WTC11 (cell line): ENCODE measurements at regions not wholly inside any gene's neighbourhood (a gene's known extent, or its start where the extent isn't known, plus 50 kb on each side); places are given as distances from the start of the nearest gene placed in this dataset.
A peak's percentile ranks its signal among the peaks of the same experiment; 100 is the strongest.

Source experiments
- ATAC-seq: fragments of 200-7000 bp; cut with Tn5 transposase; 2 replicates; pipeline ENCODE4 v1.10.0; 2021; ENCODE audit warnings: mild to moderate bottlenecking, moderate library complexity
- CTCF ChIA-PET: fragments of 300-600 bp; sonication (Branson Sonifier 250); formaldehyde crosslinking; loops from one replicate; lab custom pipeline; 2021; ENCODE audit warnings: antibody characterized with exemption; lab: Charles Lee
- POLR2A ChIA-PET: fragments of 350-600 bp; sonication (Branson Sonifier 250); formaldehyde crosslinking; loops from one replicate; lab custom pipeline; 2021; ENCODE audit warnings: antibody characterized with exemption; lab: Charles Lee
- DNase-seq: peaks from one replicate; pipeline ENCODE4 v3.0.0; 2021; ENCODE audit warnings: low spot score
- H3K27ac Mint-ChIP-seq: 2 replicates; pipeline ENCODE4 v1.8.0; 2021; ENCODE audit warnings: mixed read lengths
- H3K27me3 Mint-ChIP-seq: 2 replicates; pipeline ENCODE4 v1.8.0; 2021; ENCODE audit warnings: low read depth, mild to moderate bottlenecking, moderate library complexity, mixed read lengths
- H3K36me3 Mint-ChIP-seq: 2 replicates; pipeline ENCODE4 v1.8.0; 2021; ENCODE audit warnings: mixed read lengths
- H3K4me1 Mint-ChIP-seq: 2 replicates; pipeline ENCODE4 v1.8.0; 2022; ENCODE audit warnings: mixed read lengths
- H3K4me3 Mint-ChIP-seq: 2 replicates; pipeline ENCODE4 v1.8.0; 2021; ENCODE audit warnings: mild to moderate bottlenecking, moderate library complexity, mixed read lengths
- H3K9me3 Mint-ChIP-seq: 2 replicates; pipeline ENCODE4 v1.8.0; 2021; ENCODE audit warnings: mixed read lengths
- CBFB ChIP-seq: sonication (generic); formaldehyde crosslinking; IDR thresholded peaks from 2 replicates; pipeline ENCODE4 v1.8.1; 2022; ENCODE audit warnings: mild to moderate bottlenecking, low read depth, missing genetic modification reagents
- FOXJ3 ChIP-seq: sonication (generic); formaldehyde crosslinking; IDR thresholded peaks from 2 replicates; pipeline ENCODE4 v1.9.0; 2021; ENCODE audit warnings: missing genetic modification reagents, mild to moderate bottlenecking, borderline replicate concordance
- MYBL2 ChIP-seq: sonication (generic); formaldehyde crosslinking; IDR thresholded peaks from 2 replicates; pipeline ENCODE4 v1.8.1; 2023; ENCODE audit warnings: mild to moderate bottlenecking, moderate library complexity, missing genetic modification reagents
- RORB ChIP-seq: fragments of 250-450 bp; sonication (Bioruptor Pico); IDR thresholded peaks from 2 replicates; pipeline ENCODE4 v1.9.0; 2021; ENCODE audit warnings: mild to moderate bottlenecking
- TCF7 ChIP-seq: sonication (generic); formaldehyde crosslinking; IDR thresholded peaks from 2 replicates; pipeline ENCODE4 v1.8.0; 2022; ENCODE audit warnings: mild to moderate bottlenecking, low read depth, missing genetic modification reagents, moderate library complexity
- ZNF423 ChIP-seq: fragments of 250-450 bp; sonication (Bioruptor Pico); IDR thresholded peaks from 2 replicates; pipeline ENCODE4 v2.1.2; 2022; ENCODE audit warnings: mild to moderate bottlenecking, moderate library complexity
- TF ChIP-seq, protein P1 (sequence below): fragments of 200-600 bp; IDR thresholded peaks from 2 replicates; pipeline ENCODE4 v1.8.0; 2022; ENCODE audit warnings: antibody characterized with exemption
- TF ChIP-seq, protein P2 (sequence below): sonication (generic); formaldehyde crosslinking; conservative IDR thresholded peaks from 2 replicates; pipeline ENCODE4 v1.8.1; 2023; ENCODE audit warnings: mild to moderate bottlenecking, low read depth, missing genetic modification reagents, moderate library complexity
- TF ChIP-seq, protein P3 (sequence below): sonication (generic); formaldehyde crosslinking; conservative IDR thresholded peaks from 2 replicates; pipeline ENCODE4 v1.8.1; 2022; ENCODE audit warnings: mild to moderate bottlenecking, missing genetic modification reagents
- TF ChIP-seq, protein P4 (sequence below): sonication (generic); formaldehyde crosslinking; IDR thresholded peaks from 2 replicates; pipeline ENCODE4 v1.8.1; 2022; ENCODE audit warnings: missing genetic modification reagents, borderline replicate concordance
- TF ChIP-seq, protein P5 (sequence below): sonication (generic); formaldehyde crosslinking; IDR thresholded peaks from 2 replicates; pipeline ENCODE4 v1.8.1; 2023; ENCODE audit warnings: mild to moderate bottlenecking, missing genetic modification reagents, moderate library complexity
- TF ChIP-seq, protein P6 (sequence below): fragments of 250-450 bp; sonication (Bioruptor Pico); IDR thresholded peaks from 2 replicates; pipeline ENCODE4 v1.8.0; 2021; ENCODE audit warnings: mild to moderate bottlenecking
- TF ChIP-seq, protein P7 (sequence below): sonication (generic); formaldehyde crosslinking; IDR thresholded peaks from 2 replicates; pipeline ENCODE4 v1.8.1; 2023; ENCODE audit warnings: mild to moderate bottlenecking, missing genetic modification reagents
- TF ChIP-seq, protein P8 (sequence below): fragments of 250-450 bp; sonication (Bioruptor Pico); IDR thresholded peaks from 2 replicates; pipeline ENCODE4 v2.1.2; 2022; ENCODE audit warnings: mild to moderate bottlenecking, moderate library complexity
- TF ChIP-seq, protein P9 (sequence below): sonication (generic); formaldehyde crosslinking; IDR thresholded peaks from 2 replicates; pipeline ENCODE4 v1.8.0; 2022; ENCODE audit warnings: missing genetic modification reagents

DNA sequence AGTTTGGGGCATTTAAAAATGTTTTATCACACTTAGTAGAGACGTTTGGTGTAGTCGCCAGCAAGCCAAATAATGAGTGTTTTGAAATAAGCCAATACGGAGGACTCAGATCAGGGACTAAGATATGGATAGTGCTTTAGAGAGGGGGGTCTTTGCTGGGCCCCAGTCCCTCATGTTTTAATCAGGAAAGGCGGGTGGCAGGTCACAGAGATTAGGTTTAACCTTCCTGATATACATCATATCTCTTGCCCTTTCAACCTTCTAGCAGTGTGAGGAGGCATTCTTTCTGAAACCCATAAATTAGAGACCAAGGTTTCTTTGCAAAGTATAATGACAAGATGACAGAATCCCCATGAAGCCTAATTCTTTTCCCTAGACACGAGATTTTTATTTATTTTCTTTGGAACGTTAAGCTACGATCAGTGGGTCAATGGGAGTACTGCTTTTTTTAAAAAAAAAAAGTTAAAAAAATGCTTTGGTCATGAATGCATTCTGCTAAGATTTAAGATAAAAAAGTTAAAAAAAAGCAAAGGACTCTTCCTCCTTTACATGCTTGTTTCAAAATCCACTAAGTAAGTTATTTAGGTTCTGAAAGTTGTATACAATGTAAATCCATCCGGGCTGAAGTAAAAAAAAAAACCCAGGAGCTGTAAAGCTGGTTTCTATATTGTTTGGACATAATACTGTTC, 572.1 kb upstream of the SALL1 start (continued):
- TF ChIP-seq, protein P1, sequence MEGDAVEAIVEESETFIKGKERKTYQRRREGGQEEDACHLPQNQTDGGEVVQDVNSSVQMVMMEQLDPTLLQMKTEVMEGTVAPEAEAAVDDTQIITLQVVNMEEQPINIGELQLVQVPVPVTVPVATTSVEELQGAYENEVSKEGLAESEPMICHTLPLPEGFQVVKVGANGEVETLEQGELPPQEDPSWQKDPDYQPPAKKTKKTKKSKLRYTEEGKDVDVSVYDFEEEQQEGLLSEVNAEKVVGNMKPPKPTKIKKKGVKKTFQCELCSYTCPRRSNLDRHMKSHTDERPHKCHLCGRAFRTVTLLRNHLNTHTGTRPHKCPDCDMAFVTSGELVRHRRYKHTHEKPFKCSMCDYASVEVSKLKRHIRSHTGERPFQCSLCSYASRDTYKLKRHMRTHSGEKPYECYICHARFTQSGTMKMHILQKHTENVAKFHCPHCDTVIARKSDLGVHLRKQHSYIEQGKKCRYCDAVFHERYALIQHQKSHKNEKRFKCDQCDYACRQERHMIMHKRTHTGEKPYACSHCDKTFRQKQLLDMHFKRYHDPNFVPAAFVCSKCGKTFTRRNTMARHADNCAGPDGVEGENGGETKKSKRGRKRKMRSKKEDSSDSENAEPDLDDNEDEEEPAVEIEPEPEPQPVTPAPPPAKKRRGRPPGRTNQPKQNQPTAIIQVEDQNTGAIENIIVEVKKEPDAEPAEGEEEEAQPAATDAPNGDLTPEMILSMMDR: no peak
- TF ChIP-seq, protein P2, sequence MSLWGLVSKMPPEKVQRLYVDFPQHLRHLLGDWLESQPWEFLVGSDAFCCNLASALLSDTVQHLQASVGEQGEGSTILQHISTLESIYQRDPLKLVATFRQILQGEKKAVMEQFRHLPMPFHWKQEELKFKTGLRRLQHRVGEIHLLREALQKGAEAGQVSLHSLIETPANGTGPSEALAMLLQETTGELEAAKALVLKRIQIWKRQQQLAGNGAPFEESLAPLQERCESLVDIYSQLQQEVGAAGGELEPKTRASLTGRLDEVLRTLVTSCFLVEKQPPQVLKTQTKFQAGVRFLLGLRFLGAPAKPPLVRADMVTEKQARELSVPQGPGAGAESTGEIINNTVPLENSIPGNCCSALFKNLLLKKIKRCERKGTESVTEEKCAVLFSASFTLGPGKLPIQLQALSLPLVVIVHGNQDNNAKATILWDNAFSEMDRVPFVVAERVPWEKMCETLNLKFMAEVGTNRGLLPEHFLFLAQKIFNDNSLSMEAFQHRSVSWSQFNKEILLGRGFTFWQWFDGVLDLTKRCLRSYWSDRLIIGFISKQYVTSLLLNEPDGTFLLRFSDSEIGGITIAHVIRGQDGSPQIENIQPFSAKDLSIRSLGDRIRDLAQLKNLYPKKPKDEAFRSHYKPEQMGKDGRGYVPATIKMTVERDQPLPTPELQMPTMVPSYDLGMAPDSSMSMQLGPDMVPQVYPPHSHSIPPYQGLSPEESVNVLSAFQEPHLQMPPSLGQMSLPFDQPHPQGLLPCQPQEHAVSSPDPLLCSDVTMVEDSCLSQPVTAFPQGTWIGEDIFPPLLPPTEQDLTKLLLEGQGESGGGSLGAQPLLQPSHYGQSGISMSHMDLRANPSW (CRISPR knock-in tag): no peak
- TF ChIP-seq RORB (CRISPR knock-in tag) (no peak), ZNF423 (CRISPR knock-in tag) (no peak)
- TF ChIP-seq, protein P3, sequence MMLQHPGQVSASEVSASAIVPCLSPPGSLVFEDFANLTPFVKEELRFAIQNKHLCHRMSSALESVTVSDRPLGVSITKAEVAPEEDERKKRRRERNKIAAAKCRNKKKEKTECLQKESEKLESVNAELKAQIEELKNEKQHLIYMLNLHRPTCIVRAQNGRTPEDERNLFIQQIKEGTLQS: no peak

DNA sequence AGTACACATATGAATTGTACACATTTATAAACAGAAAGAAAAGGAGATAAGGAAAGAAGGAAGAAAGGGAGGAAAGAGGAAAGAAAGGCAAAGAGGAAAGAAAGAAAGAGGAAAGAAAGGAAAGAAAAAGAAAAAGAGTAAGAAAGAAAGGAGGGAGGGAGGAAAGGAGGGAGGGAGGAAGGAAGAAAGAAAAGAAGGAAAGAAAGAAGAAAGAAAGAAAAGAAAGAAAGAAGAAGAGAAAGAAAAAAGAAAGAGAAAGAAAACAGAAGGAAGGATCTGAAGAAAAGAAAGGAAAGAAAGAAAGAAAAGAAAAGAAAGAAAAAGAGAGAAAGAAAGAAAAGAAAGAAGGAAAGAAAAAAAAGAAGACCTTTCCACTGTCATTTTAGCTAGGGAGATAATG, 571.4 kb upstream of the SALL1 start:
- Mint-ChIP-seq H3K4me3 (no peak overlapping the region), H3K9me3 (peaks cover 22% of the 10 kb centered on the region), H3K27me3 (peaks cover 4% of the 10 kb centered on the region; the same call in 1 of the 2 replicates), H3K27ac (no peak overlapping the region), H3K4me1 (peaks cover 12% of the 10 kb centered on the region), H3K36me3 (peaks cover 2% of the 10 kb centered on the region; the same call in 1 of the 2 replicates)
- ChIA-PET POLR2A (no interaction called here), CTCF (no interaction called here)
- no peak for TF ChIP-seq TCF7
- TF ChIP-seq, protein P4, sequence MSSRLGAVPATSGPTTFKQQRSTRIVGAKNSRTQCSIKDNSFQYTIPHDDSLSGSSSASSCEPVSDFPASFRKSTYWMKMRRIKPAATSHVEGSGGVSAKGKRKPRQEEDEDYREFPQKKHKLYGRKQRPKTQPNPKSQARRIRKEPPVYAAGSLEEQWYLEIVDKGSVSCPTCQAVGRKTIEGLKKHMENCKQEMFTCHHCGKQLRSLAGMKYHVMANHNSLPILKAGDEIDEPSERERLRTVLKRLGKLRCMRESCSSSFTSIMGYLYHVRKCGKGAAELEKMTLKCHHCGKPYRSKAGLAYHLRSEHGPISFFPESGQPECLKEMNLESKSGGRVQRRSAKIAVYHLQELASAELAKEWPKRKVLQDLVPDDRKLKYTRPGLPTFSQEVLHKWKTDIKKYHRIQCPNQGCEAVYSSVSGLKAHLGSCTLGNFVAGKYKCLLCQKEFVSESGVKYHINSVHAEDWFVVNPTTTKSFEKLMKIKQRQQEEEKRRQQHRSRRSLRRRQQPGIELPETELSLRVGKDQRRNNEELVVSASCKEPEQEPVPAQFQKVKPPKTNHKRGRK (CRISPR knock-in tag): peak; percentile 64; the same call in 1 of the 2 replicates
- TF ChIP-seq, protein P5, sequence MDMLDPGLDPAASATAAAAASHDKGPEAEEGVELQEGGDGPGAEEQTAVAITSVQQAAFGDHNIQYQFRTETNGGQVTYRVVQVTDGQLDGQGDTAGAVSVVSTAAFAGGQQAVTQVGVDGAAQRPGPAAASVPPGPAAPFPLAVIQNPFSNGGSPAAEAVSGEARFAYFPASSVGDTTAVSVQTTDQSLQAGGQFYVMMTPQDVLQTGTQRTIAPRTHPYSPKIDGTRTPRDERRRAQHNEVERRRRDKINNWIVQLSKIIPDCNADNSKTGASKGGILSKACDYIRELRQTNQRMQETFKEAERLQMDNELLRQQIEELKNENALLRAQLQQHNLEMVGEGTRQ (CRISPR knock-in tag): no peak
- TF ChIP-seq MYBL2 (CRISPR knock-in tag): no peak
- ATAC-seq: no peak
- no peak for DNase-seq

DNA sequence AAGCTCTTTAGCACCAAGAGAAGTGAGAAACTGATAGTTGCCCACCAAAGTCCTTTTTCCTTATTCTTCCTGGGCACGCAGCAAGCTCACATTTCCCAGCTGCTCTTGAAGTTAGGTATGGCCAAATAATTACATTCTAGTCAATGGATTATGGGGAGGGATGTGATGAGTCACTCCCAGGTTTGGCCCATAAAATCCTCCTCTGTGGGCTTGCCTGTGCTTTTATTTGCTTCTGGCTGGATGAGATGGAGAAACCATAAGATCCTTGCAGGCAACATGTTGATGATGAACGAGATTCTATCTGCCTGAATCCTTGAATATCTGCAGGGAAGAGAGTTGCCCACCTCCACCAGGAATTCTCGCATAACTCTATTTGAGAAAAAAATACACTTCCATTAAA, 568.3 kb upstream of the SALL1 start:
- DNase-seq: no peak
- Mint-ChIP-seq H3K9me3 (peaks cover 16% of the 10 kb centered on the region), H3K4me1 (peaks cover 15% of the 10 kb centered on the region), H3K27me3 (peaks cover 4% of the 10 kb centered on the region; the same call in 1 of the 2 replicates), H3K36me3 (no peaks in the 10 kb centered on the region), H3K27ac (no peak overlapping the region), H3K4me3 (no peak overlapping the region)
- TF ChIP-seq, protein P6, sequence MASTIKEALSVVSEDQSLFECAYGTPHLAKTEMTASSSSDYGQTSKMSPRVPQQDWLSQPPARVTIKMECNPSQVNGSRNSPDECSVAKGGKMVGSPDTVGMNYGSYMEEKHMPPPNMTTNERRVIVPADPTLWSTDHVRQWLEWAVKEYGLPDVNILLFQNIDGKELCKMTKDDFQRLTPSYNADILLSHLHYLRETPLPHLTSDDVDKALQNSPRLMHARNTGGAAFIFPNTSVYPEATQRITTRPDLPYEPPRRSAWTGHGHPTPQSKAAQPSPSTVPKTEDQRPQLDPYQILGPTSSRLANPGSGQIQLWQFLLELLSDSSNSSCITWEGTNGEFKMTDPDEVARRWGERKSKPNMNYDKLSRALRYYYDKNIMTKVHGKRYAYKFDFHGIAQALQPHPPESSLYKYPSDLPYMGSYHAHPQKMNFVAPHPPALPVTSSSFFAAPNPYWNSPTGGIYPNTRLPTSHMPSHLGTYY (CRISPR knock-in tag): no peak
- TF ChIP-seq, protein P7, sequence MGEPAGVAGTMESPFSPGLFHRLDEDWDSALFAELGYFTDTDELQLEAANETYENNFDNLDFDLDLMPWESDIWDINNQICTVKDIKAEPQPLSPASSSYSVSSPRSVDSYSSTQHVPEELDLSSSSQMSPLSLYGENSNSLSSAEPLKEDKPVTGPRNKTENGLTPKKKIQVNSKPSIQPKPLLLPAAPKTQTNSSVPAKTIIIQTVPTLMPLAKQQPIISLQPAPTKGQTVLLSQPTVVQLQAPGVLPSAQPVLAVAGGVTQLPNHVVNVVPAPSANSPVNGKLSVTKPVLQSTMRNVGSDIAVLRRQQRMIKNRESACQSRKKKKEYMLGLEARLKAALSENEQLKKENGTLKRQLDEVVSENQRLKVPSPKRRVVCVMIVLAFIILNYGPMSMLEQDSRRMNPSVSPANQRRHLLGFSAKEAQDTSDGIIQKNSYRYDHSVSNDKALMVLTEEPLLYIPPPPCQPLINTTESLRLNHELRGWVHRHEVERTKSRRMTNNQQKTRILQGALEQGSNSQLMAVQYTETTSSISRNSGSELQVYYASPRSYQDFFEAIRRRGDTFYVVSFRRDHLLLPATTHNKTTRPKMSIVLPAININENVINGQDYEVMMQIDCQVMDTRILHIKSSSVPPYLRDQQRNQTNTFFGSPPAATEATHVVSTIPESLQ (CRISPR knock-in tag): no peak
- TF ChIP-seq CBFB (CRISPR knock-in tag): no peak
- TF ChIP-seq, protein P8, sequence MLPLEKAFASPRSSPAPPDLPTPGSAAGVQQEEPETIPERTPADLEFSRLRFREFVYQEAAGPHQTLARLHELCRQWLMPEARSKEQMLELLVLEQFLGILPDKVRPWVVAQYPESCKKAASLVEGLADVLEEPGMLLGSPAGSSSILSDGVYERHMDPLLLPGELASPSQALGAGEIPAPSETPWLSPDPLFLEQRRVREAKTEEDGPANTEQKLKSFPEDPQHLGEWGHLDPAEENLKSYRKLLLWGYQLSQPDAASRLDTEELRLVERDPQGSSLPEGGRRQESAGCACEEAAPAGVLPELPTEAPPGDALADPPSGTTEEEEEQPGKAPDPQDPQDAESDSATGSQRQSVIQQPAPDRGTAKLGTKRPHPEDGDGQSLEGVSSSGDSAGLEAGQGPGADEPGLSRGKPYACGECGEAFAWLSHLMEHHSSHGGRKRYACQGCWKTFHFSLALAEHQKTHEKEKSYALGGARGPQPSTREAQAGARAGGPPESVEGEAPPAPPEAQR (CRISPR knock-in tag): no peak
- TF ChIP-seq, protein P9, sequence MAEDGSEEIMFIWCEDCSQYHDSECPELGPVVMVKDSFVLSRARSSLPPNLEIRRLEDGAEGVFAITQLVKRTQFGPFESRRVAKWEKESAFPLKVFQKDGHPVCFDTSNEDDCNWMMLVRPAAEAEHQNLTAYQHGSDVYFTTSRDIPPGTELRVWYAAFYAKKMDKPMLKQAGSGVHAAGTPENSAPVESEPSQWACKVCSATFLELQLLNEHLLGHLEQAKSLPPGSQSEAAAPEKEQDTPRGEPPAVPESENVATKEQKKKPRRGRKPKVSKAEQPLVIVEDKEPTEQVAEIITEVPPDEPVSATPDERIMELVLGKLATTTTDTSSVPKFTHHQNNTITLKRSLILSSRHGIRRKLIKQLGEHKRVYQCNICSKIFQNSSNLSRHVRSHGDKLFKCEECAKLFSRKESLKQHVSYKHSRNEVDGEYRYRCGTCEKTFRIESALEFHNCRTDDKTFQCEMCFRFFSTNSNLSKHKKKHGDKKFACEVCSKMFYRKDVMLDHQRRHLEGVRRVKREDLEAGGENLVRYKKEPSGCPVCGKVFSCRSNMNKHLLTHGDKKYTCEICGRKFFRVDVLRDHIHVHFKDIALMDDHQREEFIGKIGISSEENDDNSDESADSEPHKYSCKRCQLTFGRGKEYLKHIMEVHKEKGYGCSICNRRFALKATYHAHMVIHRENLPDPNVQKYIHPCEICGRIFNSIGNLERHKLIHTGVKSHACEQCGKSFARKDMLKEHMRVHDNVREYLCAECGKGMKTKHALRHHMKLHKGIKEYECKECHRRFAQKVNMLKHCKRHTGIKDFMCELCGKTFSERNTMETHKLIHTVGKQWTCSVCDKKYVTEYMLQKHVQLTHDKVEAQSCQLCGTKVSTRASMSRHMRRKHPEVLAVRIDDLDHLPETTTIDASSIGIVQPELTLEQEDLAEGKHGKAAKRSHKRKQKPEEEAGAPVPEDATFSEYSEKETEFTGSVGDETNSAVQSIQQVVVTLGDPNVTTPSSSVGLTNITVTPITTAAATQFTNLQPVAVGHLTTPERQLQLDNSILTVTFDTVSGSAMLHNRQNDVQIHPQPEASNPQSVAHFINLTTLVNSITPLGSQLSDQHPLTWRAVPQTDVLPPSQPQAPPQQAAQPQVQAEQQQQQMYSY (CRISPR knock-in tag): no peak
- TF ChIP-seq FOXJ3: no peak
- ChIA-PET POLR2A (no interaction called here), CTCF (no interaction called here)
- ATAC-seq: no peak
